Liver (tissue), 8 donors: ENCODE measurements at regions not wholly inside any gene's neighbourhood (a gene's known extent, or its start where the extent isn't known, plus 50 kb on each side); places are given as distances from the start of the nearest gene placed in this dataset.

ENCODE experiments used
- DNase-seq: peaks from one replicate; pipeline ENCODE4 v3.0.0-alpha.2; 2017; ENCODE audit warnings: low spot score
- H3K27ac ChIP-seq, 2 donors: one replicate each; pipeline ENCODE4 v1.7.0; 2013; ENCODE audit warnings: inconsistent platforms in 2 of 2, low read length in 2 of 2, control low read depth in 1 of 2, low read depth in 1 of 2, mild to moderate bottlenecking in 1 of 2
- H3K27me3 ChIP-seq, 4 donors: one replicate each; pipeline versions ENCODE4 v1.6.1 to v1.7.0; 2013; ENCODE audit warnings: low read length in 3 of 4, inconsistent platforms in 1 of 4, mild to moderate bottlenecking in 1 of 4, moderate library complexity in 1 of 4; ENCODE audit not compliant: control insufficient read depth in 4 of 4, insufficient read depth in 4 of 4
- H3K36me3 ChIP-seq, 4 donors: one replicate each; pipeline versions ENCODE4 v1.6.1 to v1.7.0; 2013; ENCODE audit warnings: low read length in 3 of 4, mild to moderate bottlenecking in 3 of 4, low read depth in 1 of 4, moderate library complexity in 1 of 4; ENCODE audit not compliant: control insufficient read depth in 4 of 4, insufficient read depth in 3 of 4
- H3K4me1 ChIP-seq, 4 donors: one replicate each; pipeline versions ENCODE4 v1.6.1 to v1.7.0; 2013; ENCODE audit warnings: low read length in 3 of 4, mild to moderate bottlenecking in 3 of 4, moderate library complexity in 1 of 4; ENCODE audit not compliant: control insufficient read depth in 4 of 4, insufficient read depth in 4 of 4
- H3K4me3 ChIP-seq, 3 donors: one replicate each; pipeline versions ENCODE4 v1.6.1 to v1.7.0; 2013; ENCODE audit warnings: low read length in 3 of 3, control low read depth in 1 of 3, low read depth in 1 of 3, mild to moderate bottlenecking in 1 of 3
- H3K9ac ChIP-seq, 2 donors: one replicate each; pipeline ENCODE4 v1.7.0; 2013; ENCODE audit warnings: low read length in 2 of 2, mild to moderate bottlenecking in 2 of 2, moderate library complexity in 2 of 2, control low read depth in 1 of 2, low read depth in 1 of 2
- H3K9me3 ChIP-seq, 4 donors: one replicate each; pipeline versions ENCODE4 v1.6.1 to v1.7.0; 2013; ENCODE audit warnings: low read length in 3 of 4; ENCODE audit not compliant: control insufficient read depth in 4 of 4
- EGR1 ChIP-seq, 2 donors: IDR thresholded peaks; 2 replicates each; pipeline ENCODE4 v1.6.1; 2016 to 2018; ENCODE audit warnings: antibody characterized with exemption in 2 of 2, low read depth in 2 of 2
- FOXA1 ChIP-seq: IDR thresholded peaks from 2 replicates; pipeline ENCODE4 v1.6.1; 2016; ENCODE audit warnings: antibody characterized with exemption
- FOXA2 ChIP-seq: IDR thresholded peaks from 2 replicates; pipeline ENCODE4 v1.6.1; 2016; ENCODE audit warnings: antibody characterized with exemption
- GABPA ChIP-seq, 2 donors: IDR thresholded peaks in 1 of 2; conservative IDR thresholded peaks in 1 of 2; 2 replicates each; pipeline ENCODE4 v1.6.1; 2016; ENCODE audit warnings: antibody characterized with exemption in 2 of 2, mild to moderate bottlenecking in 1 of 2, moderate library complexity in 1 of 2
- HNF4A ChIP-seq, 2 donors: conservative IDR thresholded peaks; 2 replicates each; pipeline ENCODE4 v1.6.1; 2016; ENCODE audit warnings: antibody characterized with exemption in 2 of 2, mild to moderate bottlenecking in 2 of 2
- HNF4G ChIP-seq: IDR thresholded peaks from 2 replicates; pipeline ENCODE4 v1.6.1; 2016; ENCODE audit warnings: antibody characterized with exemption
- JUND ChIP-seq, 2 donors: IDR thresholded peaks; 2 replicates each; pipeline ENCODE4 v1.6.1; 2016; ENCODE audit warnings: antibody characterized with exemption in 2 of 2
- NR2F2 ChIP-seq: IDR thresholded peaks from 2 replicates; pipeline ENCODE4 v1.6.1; 2016; ENCODE audit warnings: antibody characterized with exemption
- RAD21 ChIP-seq, 2 donors: IDR thresholded peaks; 2 replicates each; pipeline ENCODE4 v1.6.1; 2016; ENCODE audit warnings: antibody characterized with exemption in 2 of 2, mild to moderate bottlenecking in 2 of 2
- RXRA ChIP-seq, 2 donors: IDR thresholded peaks; 2 replicates each; pipeline ENCODE4 v1.6.1; 2017 to 2018; ENCODE audit warnings: antibody characterized with exemption in 2 of 2, mild to moderate bottlenecking in 1 of 2
- SP1 ChIP-seq: IDR thresholded peaks from 2 replicates; pipeline ENCODE4 v1.6.1; 2018; ENCODE audit warnings: antibody characterized with exemption, mild to moderate bottlenecking
- TAF1 ChIP-seq: conservative IDR thresholded peaks from 2 replicates; pipeline ENCODE4 v1.6.1; 2016; ENCODE audit warnings: antibody characterized with exemption, mild to moderate bottlenecking
- YY1 ChIP-seq: IDR thresholded peaks from 2 replicates; pipeline ENCODE4 v1.6.1; 2016; ENCODE audit warnings: antibody characterized with exemption, mild to moderate bottlenecking
- WGBS: extraction: QIAGEN DNeasy Blood & Tissue Kit; methylation state at CpG from one replicate; pipeline ENCODE4 v1.1.7; 2013; 5-methylcytosine and 5-hydroxymethylcytosine counted together
- TF ChIP-seq, protein P1 (sequence below): IDR thresholded peaks from 2 replicates; pipeline ENCODE4 v1.6.1; 2016; ENCODE audit warnings: antibody characterized with exemption
- TF ChIP-seq, protein P2 (sequence below): fragments of 150-350 bp; IDR thresholded peaks from 2 replicates; pipeline ENCODE4 v1.5.1; 2017; ENCODE audit warnings: improper control_type of control experiment, low read depth, low read length; ENCODE audit not compliant: missing input control
- TF ChIP-seq, protein P3 (sequence below): IDR thresholded peaks from 2 replicates; pipeline ENCODE4 v1.6.1; 2016; ENCODE audit warnings: antibody characterized with exemption, mild to moderate bottlenecking
- TF ChIP-seq, protein P4 (sequence below): IDR thresholded peaks from 2 replicates; pipeline ENCODE4 v1.6.1; 2016; ENCODE audit warnings: antibody characterized with exemption
- TF ChIP-seq, protein P5 (sequence below): IDR thresholded peaks from 2 replicates; pipeline ENCODE4 v1.6.1; 2016; ENCODE audit warnings: antibody characterized with exemption
- donor health status: healthy.
- donor health status: healthy.
- donor health status: healthy.
- donor health status: healthy.
- donor health status: healthy.

DNA sequence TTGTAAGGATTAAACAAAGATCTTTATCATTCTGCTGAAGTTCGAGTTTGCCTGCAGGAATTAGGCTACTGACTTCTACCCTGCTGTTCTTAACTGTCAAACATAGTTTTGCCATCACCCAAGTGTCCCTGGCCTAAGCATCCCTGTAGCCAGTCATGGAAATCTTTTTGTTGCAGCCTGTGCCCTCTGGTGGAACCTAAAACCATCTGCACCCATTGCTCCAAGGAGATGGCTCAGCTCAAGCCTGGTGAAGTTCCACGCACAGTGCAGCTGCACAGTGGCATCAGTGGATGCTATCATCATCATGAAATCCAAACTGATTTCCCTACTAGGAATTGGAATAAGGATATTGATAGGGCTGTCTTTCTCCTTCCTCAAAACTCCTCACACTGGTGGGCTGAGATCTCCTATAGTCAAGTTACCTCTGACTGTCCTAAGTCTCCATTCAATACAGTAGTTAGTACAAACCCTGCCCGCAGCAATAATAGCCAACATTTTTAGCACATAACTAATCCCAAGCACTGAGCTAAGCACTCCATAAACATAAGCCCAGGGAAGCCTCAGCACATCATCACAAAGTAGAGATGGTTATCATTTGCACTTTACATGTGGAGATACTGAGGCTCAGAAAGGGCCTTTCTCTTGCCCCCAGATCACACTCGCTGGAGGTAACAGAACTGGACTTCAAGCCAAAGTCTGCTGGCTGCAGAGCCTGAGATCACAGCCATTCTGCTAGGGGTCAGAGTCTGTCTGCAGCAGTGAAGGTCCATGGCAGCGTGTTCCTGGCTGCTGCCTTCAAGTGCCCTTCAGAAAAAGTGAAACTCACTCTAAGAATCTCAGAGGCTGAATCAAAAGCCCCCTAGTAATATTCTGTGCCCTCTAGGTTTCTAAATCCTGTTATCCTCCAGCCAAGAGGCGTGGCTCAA lies 77.2 kb upstream of the MC3R start (continued):
- TF ChIP-seq, protein P1, sequence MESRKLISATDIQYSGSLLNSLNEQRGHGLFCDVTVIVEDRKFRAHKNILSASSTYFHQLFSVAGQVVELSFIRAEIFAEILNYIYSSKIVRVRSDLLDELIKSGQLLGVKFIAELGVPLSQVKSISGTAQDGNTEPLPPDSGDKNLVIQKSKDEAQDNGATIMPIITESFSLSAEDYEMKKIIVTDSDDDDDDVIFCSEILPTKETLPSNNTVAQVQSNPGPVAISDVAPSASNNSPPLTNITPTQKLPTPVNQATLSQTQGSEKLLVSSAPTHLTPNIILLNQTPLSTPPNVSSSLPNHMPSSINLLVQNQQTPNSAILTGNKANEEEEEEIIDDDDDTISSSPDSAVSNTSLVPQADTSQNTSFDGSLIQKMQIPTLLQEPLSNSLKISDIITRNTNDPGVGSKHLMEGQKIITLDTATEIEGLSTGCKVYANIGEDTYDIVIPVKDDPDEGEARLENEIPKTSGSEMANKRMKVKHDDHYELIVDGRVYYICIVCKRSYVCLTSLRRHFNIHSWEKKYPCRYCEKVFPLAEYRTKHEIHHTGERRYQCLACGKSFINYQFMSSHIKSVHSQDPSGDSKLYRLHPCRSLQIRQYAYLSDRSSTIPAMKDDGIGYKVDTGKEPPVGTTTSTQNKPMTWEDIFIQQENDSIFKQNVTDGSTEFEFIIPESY: no peak

DNA sequence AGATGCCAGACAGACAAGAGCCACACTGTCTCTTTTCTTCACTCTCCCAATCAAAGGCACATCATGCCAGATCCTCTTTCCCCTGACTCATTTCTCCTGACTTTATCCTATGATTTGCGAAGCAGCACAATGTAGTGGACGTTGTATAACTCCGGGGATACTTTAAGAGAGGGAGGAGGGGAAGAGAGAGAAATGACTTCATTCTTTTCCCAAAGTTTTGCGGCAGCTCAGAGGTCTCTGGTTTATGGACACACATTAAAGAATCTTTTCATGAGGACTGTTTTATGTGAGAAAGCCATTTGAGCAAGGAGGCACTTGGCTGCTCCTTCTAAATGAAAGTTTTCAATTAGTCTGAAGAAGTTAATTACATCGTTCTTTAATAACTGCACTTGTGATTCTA lies 75.1 kb upstream of the MC3R start:
- WGBS: 93% methylated on average over 5 of the region's 5 CpGs
- Histone ChIP-seq H3K4me1 (peaks cover 0 to 5% (median 2%) of the 10 kb centered on the region in 4 donors), H3K9me3 (no peaks in the 10 kb centered on the region), H3K36me3 (no peaks in the 10 kb centered on the region), H3K9ac (no peak overlapping the region), H3K4me3 (no peak overlapping the region), H3K27me3 (no peaks in the 10 kb centered on the region), H3K27ac (no peak overlapping the region)
- TF ChIP-seq EGR1 (IDR thresholded peaks at IDR 0.05; ENCODE audit: low read depth in 2 of 2) (no peak), FOXA1 (no peak), RAD21 (IDR thresholded peaks at IDR 0.05) (no peak), NR2F2 (no peak), GABPA (IDR thresholded peaks at IDR 0.05 in 1 of 2, conservative IDR thresholded peaks at IDR 0.05 in 1 of 2) (no peak), HNF4G (no peak), TAF1 (no peak), FOXA2 (no peak), SP1 (no peak), YY1 (no peak), JUND (IDR thresholded peaks at IDR 0.05) (no peak), HNF4A (conservative IDR thresholded peaks at IDR 0.05) (no peak), RXRA (IDR thresholded peaks at IDR 0.05) (no peak)
- TF ChIP-seq, protein P2, sequence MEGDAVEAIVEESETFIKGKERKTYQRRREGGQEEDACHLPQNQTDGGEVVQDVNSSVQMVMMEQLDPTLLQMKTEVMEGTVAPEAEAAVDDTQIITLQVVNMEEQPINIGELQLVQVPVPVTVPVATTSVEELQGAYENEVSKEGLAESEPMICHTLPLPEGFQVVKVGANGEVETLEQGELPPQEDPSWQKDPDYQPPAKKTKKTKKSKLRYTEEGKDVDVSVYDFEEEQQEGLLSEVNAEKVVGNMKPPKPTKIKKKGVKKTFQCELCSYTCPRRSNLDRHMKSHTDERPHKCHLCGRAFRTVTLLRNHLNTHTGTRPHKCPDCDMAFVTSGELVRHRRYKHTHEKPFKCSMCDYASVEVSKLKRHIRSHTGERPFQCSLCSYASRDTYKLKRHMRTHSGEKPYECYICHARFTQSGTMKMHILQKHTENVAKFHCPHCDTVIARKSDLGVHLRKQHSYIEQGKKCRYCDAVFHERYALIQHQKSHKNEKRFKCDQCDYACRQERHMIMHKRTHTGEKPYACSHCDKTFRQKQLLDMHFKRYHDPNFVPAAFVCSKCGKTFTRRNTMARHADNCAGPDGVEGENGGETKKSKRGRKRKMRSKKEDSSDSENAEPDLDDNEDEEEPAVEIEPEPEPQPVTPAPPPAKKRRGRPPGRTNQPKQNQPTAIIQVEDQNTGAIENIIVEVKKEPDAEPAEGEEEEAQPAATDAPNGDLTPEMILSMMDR: no peak
- TF ChIP-seq, protein P1: no peak
- TF ChIP-seq, protein P3, sequence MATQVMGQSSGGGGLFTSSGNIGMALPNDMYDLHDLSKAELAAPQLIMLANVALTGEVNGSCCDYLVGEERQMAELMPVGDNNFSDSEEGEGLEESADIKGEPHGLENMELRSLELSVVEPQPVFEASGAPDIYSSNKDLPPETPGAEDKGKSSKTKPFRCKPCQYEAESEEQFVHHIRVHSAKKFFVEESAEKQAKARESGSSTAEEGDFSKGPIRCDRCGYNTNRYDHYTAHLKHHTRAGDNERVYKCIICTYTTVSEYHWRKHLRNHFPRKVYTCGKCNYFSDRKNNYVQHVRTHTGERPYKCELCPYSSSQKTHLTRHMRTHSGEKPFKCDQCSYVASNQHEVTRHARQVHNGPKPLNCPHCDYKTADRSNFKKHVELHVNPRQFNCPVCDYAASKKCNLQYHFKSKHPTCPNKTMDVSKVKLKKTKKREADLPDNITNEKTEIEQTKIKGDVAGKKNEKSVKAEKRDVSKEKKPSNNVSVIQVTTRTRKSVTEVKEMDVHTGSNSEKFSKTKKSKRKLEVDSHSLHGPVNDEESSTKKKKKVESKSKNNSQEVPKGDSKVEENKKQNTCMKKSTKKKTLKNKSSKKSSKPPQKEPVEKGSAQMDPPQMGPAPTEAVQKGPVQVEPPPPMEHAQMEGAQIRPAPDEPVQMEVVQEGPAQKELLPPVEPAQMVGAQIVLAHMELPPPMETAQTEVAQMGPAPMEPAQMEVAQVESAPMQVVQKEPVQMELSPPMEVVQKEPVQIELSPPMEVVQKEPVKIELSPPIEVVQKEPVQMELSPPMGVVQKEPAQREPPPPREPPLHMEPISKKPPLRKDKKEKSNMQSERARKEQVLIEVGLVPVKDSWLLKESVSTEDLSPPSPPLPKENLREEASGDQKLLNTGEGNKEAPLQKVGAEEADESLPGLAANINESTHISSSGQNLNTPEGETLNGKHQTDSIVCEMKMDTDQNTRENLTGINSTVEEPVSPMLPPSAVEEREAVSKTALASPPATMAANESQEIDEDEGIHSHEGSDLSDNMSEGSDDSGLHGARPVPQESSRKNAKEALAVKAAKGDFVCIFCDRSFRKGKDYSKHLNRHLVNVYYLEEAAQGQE: no peak
- TF ChIP-seq, protein P4, sequence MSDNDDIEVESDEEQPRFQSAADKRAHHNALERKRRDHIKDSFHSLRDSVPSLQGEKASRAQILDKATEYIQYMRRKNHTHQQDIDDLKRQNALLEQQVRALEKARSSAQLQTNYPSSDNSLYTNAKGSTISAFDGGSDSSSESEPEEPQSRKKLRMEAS: no peak
- TF ChIP-seq, protein P5, sequence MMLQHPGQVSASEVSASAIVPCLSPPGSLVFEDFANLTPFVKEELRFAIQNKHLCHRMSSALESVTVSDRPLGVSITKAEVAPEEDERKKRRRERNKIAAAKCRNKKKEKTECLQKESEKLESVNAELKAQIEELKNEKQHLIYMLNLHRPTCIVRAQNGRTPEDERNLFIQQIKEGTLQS: no peak
- no peak for DNase-seq
